GM21390 (cell line): ENCODE measurements at regions not wholly inside any gene's neighbourhood (a gene's known extent, or its start where the extent isn't known, plus 50 kb on each side); places are given as distances from the start of the nearest gene placed in this dataset.

Experiments used
- ATAC-seq: cut with Tn5 transposase; IDR thresholded peaks from one replicate; pipeline ENCODE4 v1.9.1; 2021; ENCODE audit not compliant: unreplicated experiment

- no peak for ATAC-seq
Observed at GRCh38 chr9:20291201-20291600, 331.1 kb downstream of the MLLT3 start.

GRCh38 chr9:20290257-20290656, 332.0 kb downstream of the MLLT3 start:
- no peak for ATAC-seq

- ATAC-seq = no peak
Observed at GRCh38 chr9:20289423-20290010, 332.8 kb downstream of the MLLT3 start.

- no peak for ATAC-seq
Observed at GRCh38 chr9:20286969-20287368, 335.3 kb downstream of the MLLT3 start.

GRCh38 chr9:20286154-20286700, 336.1 kb downstream of the MLLT3 start:
- ATAC-seq = no peak

- no peak for ATAC-seq
Observed at GRCh38 chr9:20284601-20285289, 337.6 kb downstream of the MLLT3 start.

- ATAC-seq = no peak
Observed at GRCh38 chr9:20280330-20280729, 342.0 kb downstream of the MLLT3 start.

- no peak for ATAC-seq
Observed at GRCh38 chr9:20276762-20277161, 345.5 kb downstream of the MLLT3 start.

GRCh38 chr9:20271723-20272122, 350.6 kb downstream of the MLLT3 start:
- no peak for ATAC-seq

- ATAC-seq = no peak
Observed at GRCh38 chr9:20271096-20271495, 351.2 kb downstream of the MLLT3 start.

GRCh38 chr9:20270161-20270560, 352.1 kb downstream of the MLLT3 start:
- ATAC-seq = no peak

GRCh38 chr9:20269620-20270019, 352.7 kb downstream of the MLLT3 start:
- no peak for ATAC-seq

- ATAC-seq = no peak
Observed at GRCh38 chr9:20264896-20265295, 357.4 kb downstream of the MLLT3 start.

GRCh38 chr9:20262611-20263010, 359.7 kb downstream of the MLLT3 start:
- no peak for ATAC-seq

- no peak for ATAC-seq
Observed at GRCh38 chr9:20256284-20256948, 365.9 kb downstream of the MLLT3 start.

GRCh38 chr9:20255052-20255451, 367.2 kb downstream of the MLLT3 start:
- ATAC-seq = no peak

- ATAC-seq = no peak
Observed at GRCh38 chr9:20253635-20254034, 368.7 kb downstream of the MLLT3 start.

GRCh38 chr9:20252778-20253177, 369.5 kb downstream of the MLLT3 start:
- no peak for ATAC-seq

GRCh38 chr9:20250791-20251190, 371.5 kb downstream of the MLLT3 start:
- ATAC-seq = no peak

GRCh38 chr9:20244271-20244670, 378.0 kb downstream of the MLLT3 start:
- no peak for ATAC-seq

- no peak for ATAC-seq
Observed at GRCh38 chr9:20243841-20244240, 378.5 kb downstream of the MLLT3 start.
